GM23338 (cell line): ENCODE measurements at regions not wholly inside any gene's neighbourhood (a gene's known extent, or its start where the extent isn't known, plus 50 kb on each side); places are given as distances from the start of the nearest gene placed in this dataset.

ENCODE experiments used
- CTCF ChIP-seq, 2 experiments: fragments of 200-600 bp in 1 of 2; sonication (generic) in 1 of 2; conservative IDR thresholded peaks; 2 replicates each; pipeline versions ENCODE4 v1.5.1 to v1.6.1; 2016 to 2017; ENCODE audit warnings: antibody characterized with exemption in 2 of 2, low read depth in 2 of 2, mild to moderate bottlenecking in 2 of 2, moderate library complexity in 1 of 2
- EZH2 ChIP-seq: fragments of 200-600 bp; sonication (generic); IDR thresholded peaks from one replicate; pipeline ENCODE4 v1.8.0; 2017; ENCODE audit warnings: antibody characterized with exemption, mild to moderate bottlenecking, low read depth; ENCODE audit not compliant: unreplicated experiment
- POLR2AphosphoS5 ChIP-seq: IDR thresholded peaks from 2 replicates; pipeline ENCODE4 v1.6.1; 2016; ENCODE audit warnings: antibody characterized with exemption, low read depth

GRCh38 chr12:115570069-115570777, 707.3 kb downstream of the MED13L start:
- TF ChIP-seq EZH2: no peak
- no peak for TF ChIP-seq CTCF (conservative IDR thresholded peaks at IDR 0.05; ENCODE audit: low read depth in 2 of 2)
- no peak for TF ChIP-seq POLR2AphosphoS5
